NCI-H524 (cell line): ENCODE measurements at regions not wholly inside any gene's neighbourhood (a gene's known extent, or its start where the extent isn't known, plus 50 kb on each side); places are given as distances from the start of the nearest gene placed in this dataset.
"Not testable (repeated sequence)": the region's sequence is repeated elsewhere in the genome, so short reads cannot be mapped to it uniquely, and the experiment has no call there.

Experiments used
- DNase-seq, 2 experiments: peaks; one replicate each; lab custom pipeline; 2025; lab: John Stamatoyannopoulos, UW

DNA sequence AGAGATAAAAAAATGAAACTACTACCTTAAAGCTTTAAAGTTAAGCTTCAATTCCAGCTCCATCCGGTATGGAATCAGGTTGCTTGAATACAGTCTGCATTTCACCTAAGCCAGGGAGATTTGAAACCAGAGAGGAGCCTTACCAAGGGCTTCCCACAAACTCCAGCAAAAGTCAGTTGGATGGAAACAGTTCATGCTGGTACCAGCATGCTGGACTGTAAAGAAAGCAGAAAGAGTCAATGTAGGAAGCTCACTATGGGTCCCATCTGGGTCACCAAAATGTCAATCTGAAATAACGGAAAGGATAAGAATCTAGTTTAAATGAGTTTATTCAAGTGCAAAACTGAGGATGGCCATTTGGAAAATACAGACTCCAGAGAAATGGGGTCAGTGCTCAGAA, 65.3 kb downstream of the CDO1 start:
- DNase-seq: no peak

DNA sequence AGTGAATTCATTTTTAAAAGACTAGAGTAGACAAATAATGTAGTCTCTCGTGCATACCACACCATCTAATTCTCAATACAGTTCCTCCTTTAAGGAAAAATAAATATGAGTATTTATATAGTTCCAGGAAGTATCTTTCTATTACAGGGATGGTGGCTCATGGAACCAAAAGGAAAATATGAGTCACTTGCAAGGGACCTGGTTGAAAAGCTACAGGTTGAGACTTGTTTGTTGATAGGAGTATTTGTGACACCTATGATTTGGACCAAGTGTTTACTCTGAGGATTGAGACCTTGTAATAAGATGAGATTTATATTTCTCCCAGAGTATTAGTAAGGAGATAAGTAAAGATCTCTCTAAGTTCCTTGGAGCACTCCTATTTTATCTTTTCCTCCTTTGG, 67.4 kb downstream of the CDO1 start:
- DNase-seq: no peak

DNA sequence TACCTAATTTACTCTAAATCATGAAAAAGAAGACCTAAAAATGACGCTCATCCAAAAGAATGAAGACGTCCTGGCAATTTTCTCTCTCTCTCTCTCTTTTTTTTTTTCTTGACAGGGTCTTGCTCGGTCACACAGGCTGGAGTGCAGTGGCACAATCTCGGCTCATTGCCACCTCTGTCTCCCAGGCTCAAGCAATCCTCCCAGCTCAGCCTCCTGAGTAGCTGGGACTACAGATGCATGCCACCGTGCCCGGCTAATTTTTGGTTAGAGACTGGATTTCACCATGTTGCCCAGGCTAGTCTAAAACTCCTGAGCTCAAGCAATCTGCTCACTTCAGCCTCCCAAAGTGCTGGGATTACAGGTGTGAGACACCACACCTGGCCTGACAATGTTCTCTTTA, 77.2 kb downstream of the CDO1 start:
- DNase-seq: not testable (repeated sequence)

DNA sequence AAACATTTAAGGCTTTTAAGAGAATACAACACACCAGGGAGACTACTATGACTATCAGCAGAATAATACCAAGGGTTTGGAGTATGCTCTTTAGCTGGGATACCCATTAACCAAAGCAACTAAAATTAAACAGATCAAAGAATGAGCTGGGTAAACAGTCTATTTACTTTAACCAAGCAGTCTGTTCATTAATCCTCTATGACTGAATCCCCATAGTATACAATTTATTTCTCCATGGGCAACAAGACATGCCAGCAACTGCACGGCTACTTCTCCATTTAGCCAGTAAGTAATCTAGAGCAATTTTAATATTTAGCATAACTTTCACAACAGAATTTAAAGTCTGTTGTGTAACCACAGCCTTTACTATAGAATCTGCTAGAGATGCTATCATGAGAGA, 77.6 kb downstream of the CDO1 start:
- DNase-seq: no peak

DNA sequence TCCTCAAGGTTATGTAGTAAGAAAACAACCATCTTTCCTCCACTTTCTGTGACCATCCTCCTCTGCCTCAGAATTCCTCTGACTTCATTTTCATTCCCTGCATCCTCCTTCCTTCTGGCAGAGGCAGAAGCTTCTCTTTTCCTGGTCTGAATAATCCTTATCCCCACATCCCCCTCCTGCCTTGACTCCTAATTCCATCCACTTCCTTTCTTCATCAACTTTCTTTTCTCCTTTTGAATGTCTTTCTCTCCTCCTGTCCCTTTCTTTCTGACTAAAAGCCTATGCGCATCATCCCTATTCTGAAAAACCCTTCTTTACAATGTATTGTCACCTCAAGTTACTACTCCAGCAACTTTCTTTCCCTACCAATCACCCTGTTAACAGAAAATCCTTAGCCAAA, 79.0 kb downstream of the CDO1 start:
- no peak for DNase-seq

DNA sequence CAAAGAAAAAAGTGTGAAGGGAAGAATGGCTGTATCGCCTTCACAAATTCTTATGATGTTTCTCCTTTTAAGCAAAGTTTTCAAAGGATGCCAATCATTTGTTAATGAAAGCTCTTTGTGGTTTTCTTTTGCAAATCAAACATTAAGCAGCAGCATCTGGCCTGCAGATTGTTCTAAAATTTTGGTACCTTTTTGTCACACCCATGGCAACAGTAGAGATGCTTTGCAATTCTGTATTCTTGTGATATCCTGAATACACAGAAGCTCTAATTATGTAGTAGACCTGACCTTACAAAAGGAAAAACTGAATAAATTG, 79.8 kb downstream of the CDO1 start:
- DNase-seq: no peak

DNA sequence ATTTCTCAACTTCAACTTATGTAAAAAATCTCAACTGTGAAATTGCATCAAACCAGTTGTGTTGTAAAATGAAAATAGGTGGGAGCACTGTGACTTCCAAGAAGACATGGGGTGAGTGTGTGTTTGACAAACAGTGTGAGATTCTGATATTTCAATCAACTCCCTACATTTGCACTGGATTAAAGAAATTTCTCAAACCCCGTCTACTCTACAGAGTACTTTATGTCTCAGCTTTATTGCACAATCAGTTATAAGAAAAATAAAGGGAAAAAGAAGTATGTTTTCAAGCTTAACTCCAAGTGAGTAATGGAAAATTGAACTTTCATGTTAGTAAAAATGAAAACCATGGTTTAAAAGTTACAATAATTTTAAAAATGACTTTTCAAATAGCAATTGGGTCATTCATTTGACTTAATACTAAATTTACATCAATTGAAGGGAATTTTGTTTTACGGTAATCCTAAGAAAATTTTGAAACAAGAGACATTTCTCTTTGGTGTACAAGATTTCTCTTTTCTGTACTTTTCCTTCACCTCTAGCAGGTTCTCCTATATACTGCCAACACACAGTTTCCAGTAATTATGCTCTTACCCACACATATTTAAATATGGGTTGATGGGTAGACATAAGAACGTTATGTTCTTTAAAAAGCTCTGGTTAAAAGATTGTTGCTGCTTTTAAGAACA, 80.3 kb downstream of the CDO1 start:
- no peak for DNase-seq

DNA sequence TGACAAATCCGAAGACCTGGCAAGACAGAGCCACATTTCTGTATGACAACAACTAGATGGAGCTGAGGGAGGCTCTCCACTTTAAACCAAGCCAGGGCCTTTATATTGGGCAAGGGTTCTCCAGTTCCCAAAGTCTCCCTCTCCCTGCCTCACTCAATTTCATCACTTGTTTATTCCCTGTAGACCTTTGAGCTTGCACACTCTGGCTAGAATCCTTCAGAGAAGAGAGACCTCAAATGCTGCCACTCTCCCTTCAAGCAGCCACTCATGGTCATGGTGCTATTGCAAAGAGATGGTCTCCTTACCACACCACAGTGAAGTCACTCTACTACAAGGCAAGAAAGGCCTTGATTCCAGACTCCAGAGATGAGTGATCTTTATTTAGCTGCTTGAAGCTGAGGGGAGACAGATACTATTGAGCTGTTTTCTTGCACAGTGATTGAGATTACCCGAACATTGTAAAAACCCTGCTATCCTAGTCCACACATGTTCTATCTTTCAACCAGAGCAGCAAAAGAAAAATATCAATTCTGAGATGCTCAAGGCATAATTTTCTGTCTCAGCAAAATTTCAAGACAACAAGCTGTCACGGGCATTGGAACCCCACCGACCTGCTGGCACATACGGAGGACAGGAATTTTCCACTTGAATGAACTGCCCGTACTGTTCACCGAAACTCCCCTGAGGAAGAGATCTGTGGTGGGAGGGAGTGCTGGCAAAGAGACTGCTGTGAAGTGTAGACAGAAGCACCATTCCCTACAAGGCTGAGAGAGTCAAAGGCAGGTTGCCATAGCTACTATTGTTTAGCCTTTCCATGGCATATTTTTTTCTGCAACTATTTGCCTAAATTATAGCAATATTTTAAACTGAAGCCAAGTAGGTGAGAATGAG, 81.1 kb downstream of the CDO1 start:
- no peak for DNase-seq

DNA sequence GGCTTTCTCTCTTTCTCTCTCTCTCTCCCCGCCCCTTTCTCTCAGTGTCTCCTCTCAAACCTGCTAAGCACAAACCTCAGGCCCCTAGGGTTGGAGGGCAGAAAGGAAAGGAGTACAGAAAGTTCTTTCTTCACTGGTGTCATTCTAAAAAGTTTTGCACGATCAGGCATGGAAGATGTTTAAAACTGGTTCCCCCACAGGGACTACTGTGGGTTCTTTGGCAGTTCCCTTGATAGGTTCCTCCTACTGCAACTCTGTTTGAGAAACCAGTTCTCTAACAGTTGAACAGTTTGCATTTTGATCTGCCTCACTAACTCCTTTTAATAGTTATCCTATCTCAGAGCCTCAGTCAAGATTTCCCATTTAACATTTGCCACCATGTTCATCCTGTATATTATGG, 82.9 kb downstream of the CDO1 start:
- DNase-seq: no peak

DNA sequence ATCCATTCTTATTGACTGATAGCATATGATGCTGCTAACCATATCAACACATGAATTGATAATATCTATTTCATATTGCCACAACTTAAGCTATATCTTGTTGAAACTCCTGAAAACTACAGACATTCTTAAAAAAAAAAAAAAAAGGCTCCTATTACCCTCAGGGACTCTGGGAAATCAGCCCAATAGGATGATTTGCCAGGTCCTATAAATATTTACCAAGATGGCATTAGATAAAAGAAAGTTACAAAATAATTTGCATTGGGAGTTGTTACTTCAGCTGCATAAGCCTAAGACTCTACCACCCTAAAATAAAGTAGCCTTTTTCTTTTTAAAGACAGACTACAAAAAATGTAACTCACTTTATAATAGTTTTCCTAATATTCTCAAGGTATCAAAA, 84.4 kb downstream of the CDO1 start:
- DNase-seq: no peak

DNA sequence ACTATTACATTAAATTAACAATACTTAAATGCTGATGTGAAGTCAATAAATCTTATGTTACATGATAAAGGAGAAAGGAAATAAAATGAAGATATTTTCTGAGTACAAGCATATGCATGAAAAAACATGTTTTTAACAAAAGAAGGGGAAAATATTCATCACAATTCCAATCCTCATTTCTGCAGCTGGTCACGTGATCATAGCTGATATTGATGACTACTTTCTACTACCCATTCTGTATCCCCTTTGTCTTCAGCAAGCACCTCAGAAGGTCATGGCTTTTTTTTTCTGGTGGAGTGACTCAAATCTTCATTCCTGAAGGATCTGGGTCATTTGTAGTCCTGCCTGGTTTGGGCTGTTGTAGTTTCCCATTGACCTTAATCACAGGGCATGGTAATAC, 90.9 kb downstream of the CDO1 start:
- DNase-seq: no peak

DNA sequence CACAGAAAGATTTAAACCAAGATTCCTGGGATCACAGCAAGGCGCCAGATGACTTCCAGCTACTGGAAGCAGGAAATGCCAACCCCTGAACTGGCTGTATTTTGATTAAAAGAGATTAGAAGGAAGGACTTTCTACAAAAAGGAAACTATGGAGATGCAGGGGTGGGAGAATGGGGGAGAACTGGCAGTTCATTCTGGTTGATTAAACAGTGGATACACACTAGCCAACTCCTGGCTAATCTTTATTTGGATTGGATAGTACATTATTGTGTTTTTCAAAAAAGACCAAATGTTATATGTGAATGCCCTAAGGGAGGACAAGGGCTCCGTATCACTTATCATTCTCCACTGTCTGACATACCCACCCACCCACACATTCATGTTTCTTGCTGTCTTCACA, 93.2 kb downstream of the CDO1 start:
- no peak for DNase-seq

DNA sequence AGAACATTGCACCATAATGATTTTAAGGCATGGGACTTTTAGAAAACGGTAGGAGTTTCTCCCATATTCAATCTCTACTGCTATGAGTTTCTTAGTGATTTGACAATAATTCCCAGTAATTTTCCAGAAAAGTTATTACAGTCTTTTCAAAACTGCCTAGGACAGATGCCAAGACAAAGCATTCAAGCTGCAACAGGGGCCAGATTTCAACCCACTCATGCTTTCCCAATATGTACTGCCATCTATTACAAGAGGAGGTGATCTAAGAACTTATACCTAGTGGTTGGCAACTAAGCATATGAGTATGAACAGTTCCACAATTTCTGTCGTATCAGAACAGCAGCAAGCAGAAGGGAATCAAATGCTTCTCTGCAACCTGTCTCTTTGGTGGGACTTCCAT, 95.1 kb upstream of the TMED7 start:
- no peak for DNase-seq

DNA sequence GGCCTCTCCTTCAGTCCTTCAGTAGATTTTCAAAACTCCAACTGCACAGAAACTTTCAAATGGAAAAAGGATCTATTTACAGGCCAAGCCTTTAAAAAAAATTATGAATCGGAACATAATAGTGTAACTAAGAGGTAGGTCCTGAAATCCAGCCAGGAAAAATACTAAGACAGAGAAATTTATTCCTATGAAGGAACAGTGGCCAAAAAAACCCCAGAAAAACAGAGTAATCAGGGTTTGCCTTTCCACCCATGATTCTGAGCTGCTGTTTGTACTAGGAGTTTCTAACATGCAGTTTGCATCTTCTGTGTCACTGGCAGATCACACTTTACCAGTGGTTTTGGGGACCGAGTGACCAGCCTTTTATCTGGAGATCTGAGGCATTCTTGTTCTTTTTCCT, 93.1 kb upstream of the TMED7 start:
- no peak for DNase-seq

DNA sequence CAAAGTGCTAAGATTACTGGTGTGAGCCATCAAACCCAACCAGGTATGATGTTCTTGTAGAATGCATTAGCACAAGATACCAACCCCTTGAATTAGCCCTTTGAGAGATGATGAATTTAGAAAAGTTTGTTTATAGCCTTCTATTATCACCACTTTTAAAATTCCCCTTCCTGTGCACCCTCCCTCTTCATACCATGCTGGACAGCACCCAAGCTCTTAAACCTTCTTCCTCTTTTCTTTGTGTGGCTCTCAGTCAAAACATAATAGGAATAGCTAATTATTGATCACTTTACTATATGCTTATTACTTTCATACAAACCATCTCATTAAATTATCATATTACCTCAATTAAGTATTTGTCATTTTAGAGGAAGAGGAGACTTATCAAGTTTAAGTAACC, 87.6 kb upstream of the TMED7 start:
- DNase-seq: no peak

DNA sequence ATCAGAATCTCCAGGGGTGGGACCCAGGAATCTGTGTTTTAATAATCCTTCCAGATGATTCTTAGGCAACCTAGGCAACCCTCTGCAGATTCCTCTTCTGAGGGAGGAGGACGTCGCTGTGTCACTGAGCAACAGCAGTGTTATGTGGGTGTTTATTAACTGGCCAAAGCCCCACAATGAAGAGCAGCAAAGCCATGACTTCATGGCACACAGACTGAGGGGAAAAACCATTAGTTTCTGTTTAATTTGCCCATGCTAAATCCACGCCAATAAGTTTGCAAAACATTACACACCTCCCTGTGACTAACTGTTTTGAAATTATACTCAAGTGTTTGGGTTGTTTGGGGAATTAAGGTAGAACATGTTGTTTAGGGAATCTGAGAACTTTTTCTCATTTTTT, 83.7 kb upstream of the TMED7 start:
- DNase-seq: no peak

DNA sequence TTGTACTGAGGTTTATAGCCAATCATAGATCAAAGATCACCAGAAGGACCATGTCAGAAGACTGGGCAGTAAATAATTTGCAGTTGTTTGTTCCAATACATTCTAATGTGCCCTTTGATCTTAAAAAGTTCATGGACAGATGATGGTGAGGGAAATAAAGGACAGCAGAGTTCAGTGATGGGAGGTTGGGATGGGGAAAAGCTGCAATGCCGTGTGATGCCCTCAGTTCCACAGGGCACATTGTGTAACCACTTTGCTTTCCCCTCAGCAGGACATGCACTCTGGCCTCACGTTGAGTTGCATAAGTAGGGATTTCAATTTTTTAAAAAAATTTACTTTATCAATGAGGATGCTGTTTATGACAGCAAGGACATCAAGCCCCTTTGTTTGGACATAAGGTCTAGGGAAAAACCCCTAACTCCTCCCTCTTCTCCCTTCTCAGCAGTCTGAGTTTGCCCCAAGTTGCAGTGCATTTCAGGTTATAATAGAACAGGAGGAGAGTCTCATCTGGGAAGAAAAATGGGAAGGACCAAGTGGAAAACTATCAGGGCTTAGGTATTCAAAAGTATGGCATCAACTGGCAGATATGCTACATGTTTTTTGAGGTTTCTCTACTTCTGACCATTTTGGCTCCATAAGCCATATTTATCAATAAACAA, 83.1 kb upstream of the TMED7 start:
- DNase-seq: no peak

DNA sequence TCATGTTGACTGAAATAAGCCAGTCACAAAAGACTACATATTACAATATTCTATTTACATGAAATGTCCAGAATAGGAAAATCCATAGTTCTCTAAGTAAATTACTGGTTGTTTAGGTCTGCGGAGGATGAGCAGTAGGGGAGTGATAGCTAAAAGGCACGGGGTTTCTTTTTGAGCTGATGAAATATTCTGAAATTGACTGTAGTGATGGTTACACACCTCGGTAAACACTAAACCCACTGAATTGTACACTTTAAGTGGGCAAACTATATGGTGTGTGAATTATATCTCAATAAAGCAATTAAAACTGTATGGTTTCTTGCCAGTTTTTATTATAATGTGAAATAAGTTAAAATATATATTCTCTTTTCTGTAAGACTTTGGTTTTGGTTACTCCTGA, 77.7 kb upstream of the TMED7 start:
- no peak for DNase-seq

DNA sequence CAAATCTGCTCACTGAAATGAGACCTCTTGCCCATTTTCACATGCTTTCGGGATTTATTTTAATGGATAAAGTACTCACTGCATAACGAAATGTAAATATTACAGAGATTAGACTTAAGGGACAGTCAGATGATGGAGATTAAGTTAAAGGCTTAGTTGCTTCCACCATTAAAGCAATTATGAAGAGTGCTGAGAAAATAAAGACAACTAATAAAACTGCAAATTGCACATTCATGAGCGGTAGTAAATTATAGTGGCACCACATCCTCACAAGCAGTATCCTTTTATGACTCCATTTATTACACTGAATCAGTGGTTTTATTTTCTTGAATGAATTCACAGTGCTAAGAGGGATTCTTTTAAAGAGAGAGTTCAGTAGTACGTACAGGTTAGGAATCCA, 76.2 kb upstream of the TMED7 start:
- DNase-seq: peak in 1 of 2 experiments; percentile 7

DNA sequence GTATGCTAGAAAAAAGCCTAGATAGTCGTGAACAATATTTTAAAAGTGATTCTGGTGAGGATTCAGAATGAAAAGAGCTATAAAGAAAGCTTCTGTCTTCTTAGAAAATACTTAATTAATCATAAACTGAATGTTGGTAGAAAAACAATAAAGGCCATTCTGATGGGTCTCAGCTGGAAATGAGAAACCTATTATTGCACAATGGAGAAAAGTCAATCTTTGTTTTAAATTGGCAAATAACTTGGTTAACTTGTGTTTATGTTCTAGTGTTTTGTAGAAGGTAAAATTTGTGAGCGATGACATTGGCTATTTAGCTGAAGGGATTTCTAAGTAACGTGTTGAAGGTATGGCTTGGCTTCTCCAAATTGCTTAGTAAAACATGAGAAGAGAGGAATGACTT, 74.1 kb upstream of the TMED7 start:
- no peak for DNase-seq

DNA sequence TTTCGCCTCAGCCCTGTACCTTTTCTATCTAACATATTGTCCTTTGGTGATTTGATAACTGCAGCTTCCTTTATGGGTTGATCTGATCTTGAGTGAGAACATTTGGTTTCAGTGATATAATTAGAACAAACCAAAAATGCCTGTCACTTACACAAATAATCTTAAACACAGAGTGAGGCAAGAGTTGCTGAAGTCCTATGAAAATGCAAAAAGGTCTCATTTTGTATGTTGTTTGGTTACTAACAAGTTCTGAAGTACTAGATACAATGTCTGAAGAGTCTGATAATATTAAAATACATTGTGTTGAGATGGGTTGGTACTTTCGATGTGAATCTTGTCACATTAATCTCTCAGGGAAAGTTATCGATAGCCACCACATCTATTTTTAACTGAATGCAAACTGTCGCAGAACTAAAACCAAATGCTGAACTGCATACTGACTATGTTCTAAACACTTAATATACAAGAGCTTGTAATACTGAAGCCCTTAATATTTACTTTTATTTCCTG, 70.4 kb upstream of the TMED7 start:
- no peak for DNase-seq

DNA sequence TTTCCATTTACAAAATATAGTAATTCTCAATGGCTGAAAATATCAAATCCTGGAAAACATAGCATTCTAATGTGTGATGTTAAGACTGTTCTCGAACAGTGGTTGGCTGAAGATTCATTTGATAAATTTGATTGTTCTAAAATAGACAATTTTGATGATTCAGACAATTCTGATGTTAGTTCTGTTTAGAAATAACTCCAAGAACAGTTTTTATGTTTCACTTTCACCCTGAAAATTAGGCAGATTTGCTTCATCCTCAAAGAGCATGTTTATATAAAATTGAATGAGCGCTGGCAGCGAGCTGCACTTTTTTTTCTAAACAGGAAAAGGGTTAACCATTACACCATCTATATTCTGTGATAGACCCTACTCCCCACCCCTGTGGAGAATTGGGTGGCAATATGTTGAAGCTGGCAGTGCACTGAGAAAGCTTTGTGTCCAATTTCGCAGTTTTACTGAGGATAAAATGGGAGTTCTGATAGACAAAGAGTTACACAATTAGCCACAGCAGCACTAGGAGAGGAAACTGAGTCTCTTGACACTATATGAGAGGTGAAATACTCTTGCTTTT, 69.6 kb upstream of the TMED7 start:
- no peak for DNase-seq

DNA sequence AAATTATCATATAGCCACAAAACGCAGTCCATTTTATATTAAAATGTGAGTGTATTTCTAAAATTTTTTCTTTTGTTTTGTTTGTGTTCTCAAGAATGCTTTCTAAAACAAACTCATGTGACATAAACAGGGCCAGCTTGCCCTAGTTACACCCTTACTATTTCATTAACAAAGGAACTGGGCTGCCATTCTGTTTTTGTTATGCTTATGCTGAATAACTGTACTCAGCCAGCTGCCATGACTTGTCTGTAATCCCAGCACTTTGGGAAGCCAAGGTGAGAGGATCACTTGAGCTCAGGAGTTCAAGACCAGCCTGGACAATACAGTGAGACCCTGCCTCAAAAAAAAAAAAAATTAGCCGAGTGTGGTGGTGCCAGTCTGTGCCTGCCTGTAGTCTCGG, 66.0 kb upstream of the TMED7 start:
- not testable (repeated sequence) for DNase-seq
